ENCODE measurements at regions not wholly inside any gene's neighbourhood (a gene's known extent, or its start where the extent isn't known, plus 50 kb on each side); places are given as distances from the start of the nearest gene placed in this dataset.

DNA sequence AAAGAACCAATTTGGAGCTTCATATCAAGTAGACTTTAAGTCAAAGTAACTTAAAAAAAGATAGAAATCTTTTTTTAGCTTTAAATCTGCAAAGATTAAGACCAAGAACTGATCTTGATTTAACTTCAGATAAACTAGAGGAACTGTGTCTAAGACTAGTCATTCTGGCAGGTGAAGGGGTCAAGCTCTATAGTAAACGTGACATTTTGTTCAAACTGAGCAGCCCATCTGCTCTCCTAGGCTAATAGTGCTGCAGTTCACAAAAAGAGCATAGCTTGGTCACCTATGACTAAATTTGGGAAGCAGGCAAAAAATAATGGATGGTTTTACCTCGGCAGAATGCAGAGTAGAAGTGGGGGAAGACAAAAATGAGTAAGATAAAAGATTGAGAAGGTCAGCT, 168.8 kb upstream of the ALCAM start:
- Histone ChIP-seq H3K4me1 (peaks cover 0 to 14% (median 8%) of the 10 kb centered on the region in 4 donors), H3K4me3 (no peak overlapping the region), H3K27me3 (no peaks in the 10 kb centered on the region), H3K36me3 (no peaks in the 10 kb centered on the region), H3K9me3 (peaks cover 0 to 5% (median 2%) of the 10 kb centered on the region in 4 donors), H3K27ac (replicated peaks in 1 of 4) (no peak overlapping the region)
- intact Hi-C loops (cut with DNase I) = no loop called here
- no peak for DNase-seq (ENCODE audit: extremely low spot score)
- 69% methylated on average over 2 of the region's 2 CpGs for WGBS
- TF ChIP-seq CTCF (IDR thresholded peaks at IDR 0.05) = no peak

GRCh38 chr3:105199217-105199616, 167.5 kb upstream of the ALCAM start:
- WGBS = 92% methylated on average over 3 of the region's 3 CpGs
- intact Hi-C loops (cut with DNase I) = no loop called here

DNA sequence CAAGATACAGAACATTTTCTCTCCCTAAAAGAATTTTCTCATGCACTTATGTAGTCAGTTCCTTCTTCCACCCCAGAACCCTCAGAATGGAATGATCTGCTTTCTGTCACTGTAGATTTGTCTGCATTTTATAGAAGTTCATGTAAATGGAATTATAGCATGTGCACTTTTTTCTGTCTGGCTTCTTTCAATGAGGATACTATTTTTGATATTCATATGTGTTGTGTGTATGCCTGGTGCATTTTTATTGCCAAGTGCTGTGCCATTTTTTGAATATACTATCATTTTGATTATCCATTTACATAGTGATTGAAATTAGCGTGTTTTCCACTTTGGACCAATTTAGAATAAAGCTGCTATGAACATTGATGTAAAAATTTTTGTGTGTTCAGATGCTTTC, 156.6 kb upstream of the ALCAM start:
- intact Hi-C loops (cut with DNase I) = no loop called here
- DNase-seq (ENCODE audit: extremely low spot score) = no peak
- Histone ChIP-seq H3K36me3 (no peaks in the 10 kb centered on the region), H3K27ac (replicated peaks in 1 of 4) (no peak overlapping the region), H3K4me1 (no peaks in the 10 kb centered on the region), H3K9me3 (no peaks in the 10 kb centered on the region), H3K27me3 (no peaks in the 10 kb centered on the region), H3K4me3 (no peak overlapping the region)
- no peak for TF ChIP-seq EP300 (IDR thresholded peaks at IDR 0.05)
- WGBS = 92% methylated on average over 1 of the region's 1 CpG

More at GRCh38 chr3:105199217-105199616, 167.5 kb upstream of the ALCAM start:
- TF ChIP-seq EP300 (IDR thresholded peaks at IDR 0.05) (no peak), POLR2A (IDR thresholded peaks at IDR 0.05; ENCODE audit: low read depth) (no peak)
- peaks cover 0 to 14% (median 8%) of the 10 kb centered on the region in 4 donors for H3K4me1 ChIP-seq
- H3K4me3 ChIP-seq = no peak overlapping the region
- peaks cover 0 to 5% (median 2%) of the 10 kb centered on the region in 4 donors for H3K9me3 ChIP-seq
- no peaks in the 10 kb centered on the region for H3K27me3 ChIP-seq
- no peak for DNase-seq (ENCODE audit: extremely low spot score)
- no peaks in the 10 kb centered on the region for H3K36me3 ChIP-seq
- H3K27ac ChIP-seq (replicated peaks in 1 of 4) = no peak overlapping the region

DNA sequence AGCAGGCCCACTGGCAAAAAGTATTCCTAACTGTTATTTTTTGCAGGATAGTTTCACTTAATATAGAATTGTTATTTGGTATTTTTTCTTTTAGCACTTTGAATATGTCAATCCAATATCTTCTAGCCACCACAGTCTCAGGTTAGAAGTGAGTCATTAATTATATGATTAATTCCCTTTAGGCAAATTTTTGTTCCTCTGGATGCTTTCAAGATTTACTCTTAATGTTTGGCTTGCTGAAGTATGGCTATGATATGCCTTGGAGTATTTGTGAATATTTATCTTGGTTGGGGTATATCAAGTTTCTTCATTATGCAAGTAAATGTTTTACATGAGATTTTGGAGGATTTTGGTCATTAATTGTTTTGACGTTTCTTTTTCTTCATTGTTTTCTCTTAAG, 152.1 kb upstream of the ALCAM start:
- no peaks in the 10 kb centered on the region for H3K4me1 ChIP-seq
- no peaks in the 10 kb centered on the region for H3K27me3 ChIP-seq
- TF ChIP-seq POLR2AphosphoS5 (IDR thresholded peaks at IDR 0.05) (no peak), EP300 (IDR thresholded peaks at IDR 0.05) (no peak), CTCF (IDR thresholded peaks at IDR 0.05) (no peak), POLR2A (IDR thresholded peaks at IDR 0.05; ENCODE audit: low read depth) (no peak)
- no peak overlapping the region for H3K27ac ChIP-seq (replicated peaks in 1 of 4)
- H3K9me3 ChIP-seq = no peaks in the 10 kb centered on the region
- 79% methylated on average over 1 of the region's 1 CpG for WGBS
- no peak overlapping the region for H3K4me3 ChIP-seq
- DNase-seq (ENCODE audit: extremely low spot score) = no peak
- intact Hi-C loops (cut with DNase I) = no loop called here
- no peaks in the 10 kb centered on the region for H3K36me3 ChIP-seq

GRCh38 chr3:105222568-105223093, 144.1 kb upstream of the ALCAM start:
- Histone ChIP-seq H3K36me3 (no peaks in the 10 kb centered on the region), H3K9me3 (no peaks in the 10 kb centered on the region), H3K4me1 (no peaks in the 10 kb centered on the region), H3K4me3 (no peak overlapping the region), H3K27ac (replicated peaks in 1 of 4) (no peak overlapping the region), H3K27me3 (no peaks in the 10 kb centered on the region)
- 87% methylated on average over 8 of the region's 8 CpGs for WGBS
- TF ChIP-seq EP300 (IDR thresholded peaks at IDR 0.05) (no peak), CTCF (IDR thresholded peaks at IDR 0.05) (no peak), POLR2AphosphoS5 (IDR thresholded peaks at IDR 0.05) (no peak)
- no peak for DNase-seq (ENCODE audit: extremely low spot score)
- intact Hi-C loops (cut with DNase I) = no loop called here

GRCh38 chr3:105223815-105224214, 142.9 kb upstream of the ALCAM start:
- no peak overlapping the region for H3K27ac ChIP-seq (replicated peaks in 1 of 4)
- H3K4me1 ChIP-seq = no peaks in the 10 kb centered on the region
- H3K4me3 ChIP-seq = no peak overlapping the region
- DNase-seq (ENCODE audit: extremely low spot score) = no peak
- intact Hi-C loops (cut with DNase I) = no loop called here
- H3K9me3 ChIP-seq = peaks cover 0 to under 1% (median 0%) of the 10 kb centered on the region in 4 donors
- WGBS = 95% methylated on average over 11 of the region's 11 CpGs
- no peaks in the 10 kb centered on the region for H3K36me3 ChIP-seq
- TF ChIP-seq EP300 (IDR thresholded peaks at IDR 0.05) = no peak
- TF ChIP-seq CTCF (IDR thresholded peaks at IDR 0.05) = no peak
- TF ChIP-seq POLR2A (IDR thresholded peaks at IDR 0.05; ENCODE audit: low read depth) = no peak
- TF ChIP-seq POLR2AphosphoS5 (IDR thresholded peaks at IDR 0.05) = no peak
- H3K27me3 ChIP-seq = no peaks in the 10 kb centered on the region
